Panc1 (cell line): ENCODE measurements at regions not wholly inside any gene's neighbourhood (a gene's known extent, or its start where the extent isn't known, plus 50 kb on each side); places are given as distances from the start of the nearest gene placed in this dataset.

Source experiments
- ATAC-seq: fragments of 200-7000 bp; cut with Tn5 transposase; 2 replicates; pipeline ENCODE4 v1.9.1; 2020; ENCODE audit warnings: mild to moderate bottlenecking, moderate library complexity
- BruUV-seq: library from RNA; stranded (reverse); fragments of 400-500 nt; replicated peaks from 2 replicates; lab custom pipeline; 2021; lab: Mats Ljungman, UMichigan
- CTCF ChIA-PET: fragments of 300-600 bp; sonication (Branson Sonifier 250); formaldehyde crosslinking; loops from one replicate; lab custom pipeline; 2022; ENCODE audit warnings: antibody characterized with exemption; lab: Charles Lee
- POLR2A ChIA-PET: fragments of 300-600 bp; sonication (Branson Sonifier 250); formaldehyde crosslinking; loops from one replicate; lab custom pipeline; 2022; ENCODE audit warnings: antibody characterized with exemption; lab: Charles Lee
- DNase-seq: peaks from one replicate; pipeline ENCODE4 v3.0.0-alpha.2; 2010; ENCODE audit warnings: low read depth, low spot score
- H3K27ac ChIP-seq: 2 replicates; pipeline ENCODE4 v1.5.1; 2011; ENCODE audit warnings: mild to moderate bottlenecking, low read length, inconsistent platforms
- H3K27me3 ChIP-seq: fragments of 200-500 bp; sonication (Bioruptor generic); 2 replicates; pipeline ENCODE4 v1.6.0; 2014; ENCODE audit warnings: low read length, inconsistent platforms; ENCODE audit not compliant: control insufficient read depth, insufficient read depth
- H3K36me3 ChIP-seq: fragments of 200-500 bp; sonication (Bioruptor generic); 2 replicates; pipeline ENCODE4 v1.5.1; 2014; ENCODE audit warnings: inconsistent platforms, mild to moderate bottlenecking, low read length, moderate library complexity; ENCODE audit not compliant: control insufficient read depth, insufficient read depth
- H3K4me1 ChIP-seq: 2 replicates; pipeline ENCODE4 v1.5.1; 2011; ENCODE audit warnings: inconsistent platforms, mild to moderate bottlenecking, low read length, moderate library complexity; ENCODE audit not compliant: control insufficient read depth, insufficient read depth
- H3K4me3 ChIP-seq, 2 experiments: 2 replicates each; pipeline ENCODE4 v1.5.1; 2011 to 2012; ENCODE audit warnings: low read depth in 2 of 2, low read length in 2 of 2, mild to moderate bottlenecking in 2 of 2, inconsistent platforms in 1 of 2, moderate library complexity in 1 of 2
- H3K9me3 ChIP-seq: fragments of 200-500 bp; sonication (Bioruptor generic); 2 replicates; pipeline ENCODE4 v1.5.1; 2014; ENCODE audit warnings: low read depth, mild to moderate bottlenecking, inconsistent platforms, low read length, moderate library complexity; ENCODE audit not compliant: control insufficient read depth, insufficient read depth
- POLR2AphosphoS5 ChIP-seq: IDR thresholded peaks from 2 replicates; pipeline ENCODE4 v1.6.1; 2012; ENCODE audit warnings: mild to moderate bottlenecking, low read depth, low read length, moderate library complexity
- REST ChIP-seq, 2 experiments: IDR thresholded peaks; 2 replicates each; pipeline ENCODE4 v1.6.1; 2011 to 2012; ENCODE audit warnings: low read depth in 2 of 2, control low read depth in 1 of 2, low read length in 1 of 2, mild to moderate bottlenecking in 1 of 2, moderate library complexity in 1 of 2; ENCODE audit not compliant: insufficient read depth in 1 of 2
- SIN3A ChIP-seq: IDR thresholded peaks from 2 replicates; pipeline ENCODE4 v1.6.1; 2012; ENCODE audit warnings: low read depth, mild to moderate bottlenecking, low read length, moderate library complexity, borderline replicate concordance; ENCODE audit not compliant: insufficient read depth
- TCF7L2 ChIP-seq: IDR thresholded peaks from 2 replicates; pipeline ENCODE4 v1.6.1; 2011; ENCODE audit warnings: mild to moderate bottlenecking, low read depth, low read length, inconsistent platforms
- in situ Hi-C: cut with HindIII; loops from 2 replicates; pipeline ENCODE4 v1.10.0; 2016; ENCODE audit warnings: low sequenced_read_pairs, low pct_unique_long_range_greater_than_20kb
- intact Hi-C: fragments of 100-400 bp; cut with micrococcal nuclease; formaldehyde crosslinking; loops from one replicate; pipeline ENCODE4 v1.10.0; 2022; ENCODE audit not compliant: unreplicated experiment
- TF ChIP-seq, protein P1 (sequence below): fragments of 450-650 bp; IDR thresholded peaks from 2 replicates; pipeline ENCODE4 v1.5.1; 2017; ENCODE audit warnings: mild to moderate bottlenecking

- Histone ChIP-seq H3K9me3 (no peaks in the 10 kb centered on the region), H3K4me1 (no peaks in the 10 kb centered on the region), H3K4me3 (no peak overlapping the region), H3K27ac (no peak overlapping the region), H3K36me3 (no peaks in the 10 kb centered on the region), H3K27me3 (no peaks in the 10 kb centered on the region)
- ChIA-PET CTCF (interaction anchor here (0.6 kb wide), 1 partner anchor 1726 kb away, joined by 3 read pairs; no protein-coding TSS in a partner anchor), POLR2A (no interaction called here)
- no peak for DNase-seq
- intact Hi-C loops (no loop called here), in situ Hi-C loops (no loop called here)
- no peak for TF ChIP-seq TCF7L2
- TF ChIP-seq, protein P1, sequence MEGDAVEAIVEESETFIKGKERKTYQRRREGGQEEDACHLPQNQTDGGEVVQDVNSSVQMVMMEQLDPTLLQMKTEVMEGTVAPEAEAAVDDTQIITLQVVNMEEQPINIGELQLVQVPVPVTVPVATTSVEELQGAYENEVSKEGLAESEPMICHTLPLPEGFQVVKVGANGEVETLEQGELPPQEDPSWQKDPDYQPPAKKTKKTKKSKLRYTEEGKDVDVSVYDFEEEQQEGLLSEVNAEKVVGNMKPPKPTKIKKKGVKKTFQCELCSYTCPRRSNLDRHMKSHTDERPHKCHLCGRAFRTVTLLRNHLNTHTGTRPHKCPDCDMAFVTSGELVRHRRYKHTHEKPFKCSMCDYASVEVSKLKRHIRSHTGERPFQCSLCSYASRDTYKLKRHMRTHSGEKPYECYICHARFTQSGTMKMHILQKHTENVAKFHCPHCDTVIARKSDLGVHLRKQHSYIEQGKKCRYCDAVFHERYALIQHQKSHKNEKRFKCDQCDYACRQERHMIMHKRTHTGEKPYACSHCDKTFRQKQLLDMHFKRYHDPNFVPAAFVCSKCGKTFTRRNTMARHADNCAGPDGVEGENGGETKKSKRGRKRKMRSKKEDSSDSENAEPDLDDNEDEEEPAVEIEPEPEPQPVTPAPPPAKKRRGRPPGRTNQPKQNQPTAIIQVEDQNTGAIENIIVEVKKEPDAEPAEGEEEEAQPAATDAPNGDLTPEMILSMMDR = no peak
- TF ChIP-seq POLR2AphosphoS5 = no peak
- no peak for TF ChIP-seq REST (IDR thresholded peaks at IDR 0.05; ENCODE audit: insufficient read depth in 1 of 2, low read depth in 2 of 2, low read length in 1 of 2)
- TF ChIP-seq SIN3A = no peak
- no peak for ATAC-seq
- BruUV-seq = no TSS peak
Observed at GRCh38 chr12:127308148-127308547, 958.8 kb upstream of the TMEM132C start.

GRCh38 chr12:127310548-127310947 lies 956.4 kb upstream of the TMEM132C start:
- ChIA-PET CTCF (no interaction called here), POLR2A (no interaction called here)
- Histone ChIP-seq H3K36me3 (no peaks in the 10 kb centered on the region), H3K9me3 (no peaks in the 10 kb centered on the region), H3K4me3 (no peak overlapping the region), H3K4me1 (no peaks in the 10 kb centered on the region), H3K27me3 (no peaks in the 10 kb centered on the region), H3K27ac (no peak overlapping the region)
- DNase-seq = no peak
- in situ Hi-C loops (no loop called here), intact Hi-C loops (no loop called here)
- no TSS peak for BruUV-seq
- TF ChIP-seq, protein P1 = no peak
- TF ChIP-seq SIN3A = no peak
- TF ChIP-seq POLR2AphosphoS5 = no peak
- TF ChIP-seq REST (IDR thresholded peaks at IDR 0.05; ENCODE audit: insufficient read depth in 1 of 2, low read depth in 2 of 2, low read length in 1 of 2) = no peak
- TF ChIP-seq TCF7L2 = no peak
- ATAC-seq = no peak
